ENCODE measurements at regions not wholly inside any gene's neighbourhood (a gene's known extent, or its start where the extent isn't known, plus 50 kb on each side); places are given as distances from the start of the nearest gene placed in this dataset.

DNA sequence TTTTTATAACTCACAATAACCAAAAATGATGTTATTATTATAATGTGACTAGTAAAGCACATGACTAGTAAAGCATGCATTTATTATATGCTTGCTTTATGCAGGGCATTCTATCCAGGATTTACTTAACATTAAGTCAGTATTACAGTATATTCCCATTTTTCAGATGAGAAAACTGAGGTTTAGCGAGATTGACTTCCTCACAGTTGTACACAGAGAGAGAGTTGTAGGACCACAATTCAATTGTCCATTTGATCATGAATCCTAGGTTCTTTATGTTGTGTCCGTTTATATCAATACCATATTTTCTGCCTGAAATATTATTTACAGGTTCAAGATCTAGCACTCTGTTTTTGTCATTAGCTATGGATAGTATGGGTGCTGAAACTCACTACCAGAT, 301.5 kb downstream of the PRL start:
- no peak overlapping the region for H3K4me3 ChIP-seq

DNA sequence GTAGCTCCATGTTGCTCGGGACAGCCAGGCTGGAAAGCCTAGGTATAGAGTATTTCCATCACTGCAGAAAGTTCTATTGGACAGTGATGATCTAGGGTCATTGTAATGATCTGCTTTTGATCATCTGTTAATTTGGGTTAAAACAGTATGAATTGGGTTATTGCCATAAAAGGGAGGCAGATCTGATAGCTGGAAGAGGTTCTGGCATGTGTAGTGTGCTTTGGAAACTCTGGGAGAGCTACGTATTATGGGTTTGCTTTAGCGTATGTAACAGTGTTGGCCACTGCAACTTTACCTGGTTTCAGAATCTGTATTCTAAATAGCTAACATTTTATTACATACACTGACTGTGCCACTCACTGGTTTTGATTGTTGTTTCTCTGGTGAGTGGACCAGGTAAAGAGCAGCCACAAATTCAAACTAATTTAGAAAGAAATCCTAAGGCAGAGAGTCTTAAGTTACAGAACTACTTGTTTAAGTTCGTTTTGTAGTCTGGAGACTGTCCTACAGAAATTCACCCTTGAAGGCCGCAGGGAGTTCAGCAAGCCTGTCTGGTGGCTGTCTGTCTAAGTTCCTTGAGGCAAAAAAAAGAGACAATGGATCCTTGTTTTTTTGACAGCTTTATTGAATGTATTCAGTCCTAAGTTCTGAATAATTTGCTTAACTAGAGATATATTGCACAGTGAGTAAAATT, 300.3 kb downstream of the PRL start:
- H3K9me3 ChIP-seq: no peaks in the 10 kb centered on the region
- peak overlapping the region; percentile 54 to 60 for H3K27ac ChIP-seq
- H3K27me3 ChIP-seq: no peaks in the 10 kb centered on the region
- H3K4me1 ChIP-seq: no peaks in the 10 kb centered on the region
- DNase-seq (ENCODE audit: low spot score in 2 of 2): no peak
- no peaks in the 10 kb centered on the region for H3K36me3 ChIP-seq
- TF ChIP-seq POLR2A (IDR thresholded peaks at IDR 0.05) (no peak), POLR2AphosphoS5 (IDR thresholded peaks at IDR 0.05) (no peak), CTCF (IDR thresholded peaks at IDR 0.05) (no peak)
- intact Hi-C loops (cut with DNase I; ENCODE audit: low total_unique reads): no loop called here
- no peak overlapping the region for H3K4me3 ChIP-seq

More for the DNA sequence above, 301.5 kb downstream of the PRL start:
- H3K27ac ChIP-seq: no peak overlapping the region
- intact Hi-C loops (cut with DNase I; ENCODE audit: low total_unique reads): no loop called here
- no peak for TF ChIP-seq POLR2AphosphoS5 (IDR thresholded peaks at IDR 0.05)
- TF ChIP-seq POLR2A (IDR thresholded peaks at IDR 0.05): no peak
- no peak for TF ChIP-seq CTCF (IDR thresholded peaks at IDR 0.05)
- H3K27me3 ChIP-seq: no peaks in the 10 kb centered on the region
- H3K4me1 ChIP-seq: no peaks in the 10 kb centered on the region
- no peaks in the 10 kb centered on the region for H3K9me3 ChIP-seq
- H3K36me3 ChIP-seq: no peaks in the 10 kb centered on the region
- no peak for DNase-seq (ENCODE audit: low spot score in 2 of 2)

- no peak for DNase-seq (ENCODE audit: low spot score in 2 of 2)
- no peaks in the 10 kb centered on the region for H3K4me1 ChIP-seq
- no peaks in the 10 kb centered on the region for H3K27me3 ChIP-seq
- intact Hi-C loops (cut with DNase I; ENCODE audit: low total_unique reads): no loop called here
- H3K4me3 ChIP-seq: no peak overlapping the region
- TF ChIP-seq POLR2A (IDR thresholded peaks at IDR 0.05) (no peak), CTCF (IDR thresholded peaks at IDR 0.05) (no peak), POLR2AphosphoS5 (IDR thresholded peaks at IDR 0.05) (no peak)
- H3K9me3 ChIP-seq: no peaks in the 10 kb centered on the region
- H3K36me3 ChIP-seq: no peaks in the 10 kb centered on the region
- H3K27ac ChIP-seq: peak overlapping the region; percentile 14 to 54
These were observed 299.5 kb downstream of the PRL start for GRCh38 chr6:21997119-21998037.

GRCh38 chr6:21998582-21998981, 298.3 kb downstream of the PRL start:
- no peak for TF ChIP-seq CTCF (IDR thresholded peaks at IDR 0.05)
- TF ChIP-seq POLR2A (IDR thresholded peaks at IDR 0.05): no peak
- no peak for TF ChIP-seq POLR2AphosphoS5 (IDR thresholded peaks at IDR 0.05)
- H3K9me3 ChIP-seq: no peaks in the 10 kb centered on the region
- intact Hi-C loops (cut with DNase I; ENCODE audit: low total_unique reads): no loop called here
- H3K4me3 ChIP-seq: no peak overlapping the region
- DNase-seq (ENCODE audit: low spot score in 2 of 2): no peak
- H3K4me1 ChIP-seq: no peaks in the 10 kb centered on the region
- no peak overlapping the region for H3K27ac ChIP-seq
- no peaks in the 10 kb centered on the region for H3K27me3 ChIP-seq
- H3K36me3 ChIP-seq: no peaks in the 10 kb centered on the region

- no peaks in the 10 kb centered on the region for H3K27me3 ChIP-seq
- H3K27ac ChIP-seq: no peak overlapping the region
- intact Hi-C loops (cut with DNase I; ENCODE audit: low total_unique reads): no loop called here
- no peaks in the 10 kb centered on the region for H3K36me3 ChIP-seq
- TF ChIP-seq CTCF (IDR thresholded peaks at IDR 0.05) (no peak), POLR2AphosphoS5 (IDR thresholded peaks at IDR 0.05) (no peak), POLR2A (IDR thresholded peaks at IDR 0.05) (no peak)
- H3K4me3 ChIP-seq: no peak overlapping the region
- no peaks in the 10 kb centered on the region for H3K4me1 ChIP-seq
- H3K9me3 ChIP-seq: no peaks in the 10 kb centered on the region
- no peak for DNase-seq (ENCODE audit: low spot score in 2 of 2)
These were observed 297.8 kb downstream of the PRL start for GRCh38 chr6:21999012-21999528.

All from breast epithelium (tissue), 4 donors.